H1 (cell line): ENCODE measurements at regions not wholly inside any gene's neighbourhood (a gene's known extent, or its start where the extent isn't known, plus 50 kb on each side); places are given as distances from the start of the nearest gene placed in this dataset.

ENCODE experiments used
- CTCF ChIA-PET: fragments of 300-600 bp; sonication (Branson Sonifier 250); formaldehyde crosslinking; loops from one replicate; lab custom pipeline; 2021; ENCODE audit not compliant: partially characterized antibody; lab: Charles Lee
- POLR2A ChIA-PET: fragments of 300-600 bp; sonication (Branson Sonifier 250); formaldehyde crosslinking; loops from one replicate; lab custom pipeline; 2021; ENCODE audit warnings: inconsistent platforms; ENCODE audit not compliant: partially characterized antibody; lab: Charles Lee
- DNase-seq, 2 experiments: peaks; one replicate each; pipeline versions ENCODE4 v3.0.0 to v3.0.0-alpha.2; 2010 to 2022; ENCODE audit warnings: low spot score in 2 of 2, low read depth in 1 of 2, mixed read lengths in 1 of 2
- FAIRE-seq: peaks from 2 replicates; lab custom pipeline; 2011; peaks lifted over from hg19 to GRCh38; lab: Jason Lieb, UNC
- H2AFZ ChIP-seq: 2 replicates; pipeline ENCODE4 v1.8.1; 2012; ENCODE audit warnings: low read length, inconsistent platforms
- H2AK5ac ChIP-seq: 2 replicates; pipeline ENCODE4 v1.6.1; 2013; ENCODE audit warnings: low read depth, low read length
- H2BK120ac ChIP-seq: replicated peaks from 2 replicates; pipeline ENCODE3; 2013; ENCODE audit warnings: low read depth, low read length, inconsistent platforms
- H2BK12ac ChIP-seq: 2 replicates; pipeline ENCODE4 v1.6.1; 2013; ENCODE audit warnings: low read depth, low read length
- H2BK15ac ChIP-seq: 2 replicates; pipeline ENCODE4 v1.6.1; 2013; ENCODE audit warnings: low read length
- H2BK20ac ChIP-seq: 2 replicates; pipeline ENCODE4 v1.6.1; 2013; ENCODE audit warnings: low read length
- H2BK5ac ChIP-seq: 2 replicates; pipeline ENCODE4 v1.6.1; 2013; ENCODE audit warnings: low read depth, low read length
- H3K14ac ChIP-seq: 2 replicates; pipeline ENCODE4 v1.6.1; 2013; ENCODE audit warnings: inconsistent platforms; ENCODE audit not compliant: insufficient read length
- H3K18ac ChIP-seq: 2 replicates; pipeline ENCODE4 v1.6.1; 2013; ENCODE audit warnings: low read length; ENCODE audit errors: extremely low read depth
- H3K23ac ChIP-seq: 2 replicates; pipeline ENCODE4 v1.6.1; 2013; ENCODE audit warnings: inconsistent platforms; ENCODE audit not compliant: insufficient read length
- H3K23me2 ChIP-seq: 2 replicates; pipeline ENCODE4 v1.6.1; 2013; ENCODE audit warnings: low read depth, low read length
- H3K27ac ChIP-seq: 2 replicates; pipeline ENCODE4 v1.6.1; 2011; ENCODE audit warnings: low read depth, low read length, inconsistent platforms
- H3K27me3 ChIP-seq, 4 experiments: replicated peaks in 1 of 4; 1 replicate in 1 of 4; 2 replicates in 3 of 4; pipeline versions ENCODE4 v1.6.1 to v1.8.1; 2011 to 2013; ENCODE audit warnings: low read length in 3 of 4, mild to moderate bottlenecking in 3 of 4, inconsistent platforms in 2 of 4, mixed read lengths in 2 of 4, moderate library complexity in 1 of 4; ENCODE audit not compliant: control insufficient read depth in 3 of 4, insufficient read depth in 3 of 4; ENCODE audit errors: extremely low read depth in 1 of 4
- H3K36me3 ChIP-seq, 4 experiments: 2 replicates each; pipeline versions ENCODE4 v1.6.1 to v1.8.1; 2011 to 2013; ENCODE audit warnings: mild to moderate bottlenecking in 4 of 4, low read length in 3 of 4, moderate library complexity in 2 of 4, control low read depth in 1 of 4, inconsistent platforms in 1 of 4; ENCODE audit not compliant: insufficient read depth in 4 of 4, control insufficient read depth in 2 of 4
- H3K4ac ChIP-seq: replicated peaks from 2 replicates; pipeline ENCODE3; 2013; ENCODE audit warnings: low read length, low read depth, mixed read lengths, inconsistent platforms; ENCODE audit not compliant: insufficient read length
- H3K4me1 ChIP-seq, 4 experiments: replicated peaks in 1 of 4; 1 replicate in 1 of 4; 2 replicates in 3 of 4; pipeline versions ENCODE4 v1.6.1 to v1.8.1; 2011 to 2013; ENCODE audit warnings: low read length in 3 of 4, inconsistent platforms in 2 of 4, mixed read lengths in 1 of 4; ENCODE audit not compliant: insufficient read depth in 4 of 4, control insufficient read depth in 3 of 4
- H3K4me2 ChIP-seq, 2 experiments: 2 replicates each; pipeline versions ENCODE4 v1.6.1 to v1.8.1; 2011 to 2013; ENCODE audit warnings: low read depth in 2 of 2, low read length in 2 of 2, control low read depth in 1 of 2, inconsistent platforms in 1 of 2, mild to moderate bottlenecking in 1 of 2; ENCODE audit not compliant: insufficient read depth in 1 of 2
- H3K4me3 ChIP-seq, 4 experiments: fragments of 200-600, 300-600 bp in 1 of 4; sonication (generic), shearing (Covaris generic), sonication (Bioruptor Twin) in 1 of 4; 2 replicates each; pipeline versions ENCODE4 v1.5.1 to v1.8.1; 2011 to 2016; ENCODE audit warnings: low read length in 4 of 4, low read depth in 3 of 4, control low read depth in 2 of 4, inconsistent platforms in 2 of 4, mild to moderate bottlenecking in 2 of 4, mixed read lengths in 1 of 4, moderate library complexity in 1 of 4; ENCODE audit not compliant: insufficient read depth in 2 of 4; ENCODE audit errors: extremely low read depth in 1 of 4
- H3K56ac ChIP-seq: replicated peaks from 2 replicates; pipeline ENCODE3; 2013; ENCODE audit warnings: low read depth, mild to moderate bottlenecking, mixed read lengths, low read length, inconsistent platforms; ENCODE audit not compliant: insufficient read length
- H3K79me1 ChIP-seq: 2 replicates; pipeline ENCODE4 v1.6.1; 2013; ENCODE audit warnings: low read depth, low read length, control low read depth
- H3K79me2 ChIP-seq, 2 experiments: 2 replicates each; pipeline versions ENCODE4 v1.6.1 to v1.8.1; 2012 to 2013; ENCODE audit warnings: low read length in 2 of 2, mild to moderate bottlenecking in 2 of 2, inconsistent platforms in 1 of 2; ENCODE audit not compliant: insufficient read depth in 2 of 2, control insufficient read depth in 1 of 2
- H3K9ac ChIP-seq, 4 experiments: replicated peaks in 1 of 4; 1 replicate in 1 of 4; 2 replicates in 3 of 4; pipeline versions ENCODE4 v1.6.1 to v1.8.1; 2011 to 2013; ENCODE audit warnings: low read depth in 3 of 4, low read length in 3 of 4, control low read depth in 2 of 4, mild to moderate bottlenecking in 2 of 4, moderate library complexity in 2 of 4, inconsistent platforms in 1 of 4; ENCODE audit errors: extremely low read depth in 1 of 4
- H3K9me3 ChIP-seq, 2 experiments: 2 replicates each; pipeline versions ENCODE4 v1.6.1 to v1.8.1; 2012 to 2013; ENCODE audit warnings: mild to moderate bottlenecking in 2 of 2, moderate library complexity in 2 of 2, control low read depth in 1 of 2, inconsistent platforms in 1 of 2, low read depth in 1 of 2, low read length in 1 of 2, mixed read lengths in 1 of 2; ENCODE audit not compliant: insufficient read depth in 2 of 2
- H4K20me1 ChIP-seq, 2 experiments: replicated peaks in 1 of 2; 2 replicates each; pipeline versions ENCODE3 to v1.8.1; 2011 to 2013; ENCODE audit warnings: inconsistent platforms in 2 of 2, low read length in 2 of 2, mild to moderate bottlenecking in 1 of 2; ENCODE audit not compliant: insufficient read depth in 2 of 2, control insufficient read depth in 1 of 2
- H4K5ac ChIP-seq: 2 replicates; pipeline ENCODE4 v1.6.1; 2013; ENCODE audit warnings: low read length, low read depth, mixed read lengths, inconsistent platforms; ENCODE audit not compliant: insufficient read length
- H4K8ac ChIP-seq: 2 replicates; pipeline ENCODE4 v1.8.0; 2013; ENCODE audit warnings: mild to moderate bottlenecking, moderate library complexity, low read length, inconsistent platforms; ENCODE audit not compliant: insufficient read depth; ENCODE audit errors: extremely low read depth
- H4K91ac ChIP-seq: replicated peaks from 2 replicates; pipeline ENCODE3; 2013; ENCODE audit warnings: low read length, mixed read lengths, inconsistent platforms; ENCODE audit not compliant: insufficient read length
- MAFK ChIP-seq: IDR thresholded peaks from 2 replicates; pipeline ENCODE4 v1.6.1; 2012; ENCODE audit warnings: low read depth, mild to moderate bottlenecking, improper control_type of control experiment, low read length
- SUZ12 ChIP-seq: fragments of 200-600 bp; sonication (generic); IDR thresholded peaks from 2 replicates; pipeline ENCODE4 v1.6.1; 2012; ENCODE audit warnings: mild to moderate bottlenecking, inconsistent platforms, low read length, moderate library complexity, mixed read lengths

DNA sequence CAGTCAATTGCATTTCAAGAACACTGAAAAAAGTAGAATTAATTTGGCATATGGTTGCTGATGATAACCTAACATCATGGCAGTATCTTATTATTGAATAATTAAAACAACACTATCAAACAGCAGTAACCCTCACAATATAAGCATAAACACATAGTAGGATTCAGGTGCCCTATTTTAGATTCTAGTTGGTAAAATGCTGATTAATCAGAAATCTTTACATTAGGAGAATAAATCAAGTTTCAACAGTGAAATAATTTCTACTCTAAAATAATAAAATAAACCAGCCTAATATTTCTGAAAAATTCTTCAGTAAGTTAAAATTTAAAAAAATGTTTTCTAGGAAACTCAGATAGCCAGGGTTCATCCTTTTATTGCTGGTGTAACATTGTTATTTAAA lies 76.4 kb upstream of the NUDT12 start:
- Histone ChIP-seq H4K5ac (no peak overlapping the region), H3K36me3 (no peaks in the 10 kb centered on the region), H3K79me1 (no peaks in the 10 kb centered on the region), H3K23me2 (no peaks in the 10 kb centered on the region), H2AFZ (no peak overlapping the region), H3K14ac (no peak overlapping the region), H3K27ac (no peak overlapping the region), H3K9ac (no peak overlapping the region), H3K56ac (no peak overlapping the region), H4K20me1 (no peaks in the 10 kb centered on the region), H3K23ac (no peak overlapping the region), H4K91ac (no peak overlapping the region), H3K27me3 (no peaks in the 10 kb centered on the region), H3K4me3 (no peak overlapping the region), H2BK12ac (no peak overlapping the region), H3K79me2 (no peaks in the 10 kb centered on the region), H3K4me2 (no peak overlapping the region), H2BK5ac (no peak overlapping the region), H3K4ac (no peak overlapping the region), H2AK5ac (no peak overlapping the region), H3K9me3 (no peaks in the 10 kb centered on the region), H3K4me1 (peaks cover 0 to 4% (median 0%) of the 10 kb centered on the region in 4 experiments; a peak in 1 of 7 replicates), H4K8ac (no peak overlapping the region), H3K18ac (no peak overlapping the region), H2BK120ac (no peak overlapping the region), H2BK20ac (no peak overlapping the region), H2BK15ac (no peak overlapping the region)
- POLR2A ChIA-PET, result no interaction called here
- DNase-seq (no peak), FAIRE-seq (no peak)
- TF ChIP-seq MAFK, result peak; percentile 31; the same call in 1 of the 2 replicates
- no peak for TF ChIP-seq SUZ12
- CTCF ChIA-PET, result no interaction called here
